Prostate gland (tissue), 2 donors: ENCODE measurements at regions not wholly inside any gene's neighbourhood (a gene's known extent, or its start where the extent isn't known, plus 50 kb on each side); places are given as distances from the start of the nearest gene placed in this dataset.

Experiments used
- DNase-seq: peaks from one replicate; pipeline ENCODE4 v3.0.0-alpha.2; 2019; ENCODE audit warnings: low spot score
- H3K27ac ChIP-seq, 2 donors: fragments of 200-600 bp; sonication (generic); 2 replicates each; pipeline ENCODE4 v1.5.1; 2017 to 2019
- H3K27me3 ChIP-seq: fragments of 200-600 bp; sonication (generic); replicated peaks from 2 replicates; pipeline ENCODE4 v1.5.1; 2019; ENCODE audit not compliant: insufficient read depth
- H3K36me3 ChIP-seq, 2 donors: fragments of 200-600 bp; sonication (generic); 1 replicate in 1 of 2; 2 replicates in 1 of 2; pipeline versions ENCODE4 v1.5.1 to v1.8.1; 2017 to 2019
- H3K4me1 ChIP-seq: fragments of 200-600 bp; sonication (generic); replicated peaks from 2 replicates; pipeline ENCODE4 v1.5.1; 2019
- H3K4me3 ChIP-seq, 2 donors: fragments of 200-600 bp; sonication (generic); 2 replicates each; pipeline ENCODE4 v1.5.1; 2017 to 2019
- H3K9me3 ChIP-seq: fragments of 200-600 bp; sonication (generic); 2 replicates; pipeline ENCODE4 v1.5.1; 2017
- CTCF ChIP-seq, 4 experiments: fragments of 200-600 bp in 2 of 4; fragments of 450-650 bp in 2 of 4; sonication (generic) in 2 of 4; IDR thresholded peaks; 1 replicate in 3 of 4; 2 replicates in 1 of 4; pipeline ENCODE4 v1.5.1; 2016 to 2019; ENCODE audit warnings: antibody characterized with exemption in 4 of 4, mild to moderate bottlenecking in 2 of 4, moderate library complexity in 2 of 4
- POLR2A ChIP-seq: fragments of 450-650 bp; IDR thresholded peaks from one replicate; pipeline ENCODE4 v1.6.1; 2016; ENCODE audit warnings: antibody characterized with exemption, mild to moderate bottlenecking
- POLR2AphosphoS5 ChIP-seq: sonication (generic); formaldehyde crosslinking; IDR thresholded peaks from one replicate; pipeline ENCODE4 v1.6.1; 2017; ENCODE audit warnings: antibody characterized with exemption
- WGBS: methylation state at CpG from one replicate; pipeline ENCODE4 v1.1.5; 2018; 5-methylcytosine and 5-hydroxymethylcytosine counted together
- intact Hi-C: fragments of 100-400 bp; cut with DNase I; formaldehyde crosslinking; loops from one replicate; pipeline ENCODE4 v1.14.2; 2022

- Histone ChIP-seq H3K27ac (no peak overlapping the region), H3K4me3 (no peak overlapping the region), H3K27me3 (no peaks in the 10 kb centered on the region), H3K9me3 (no peaks in the 10 kb centered on the region), H3K4me1 (no peaks in the 10 kb centered on the region), H3K36me3 (no peaks in the 10 kb centered on the region)
- 94% methylated on average over 2 of the region's 2 CpGs for WGBS
- intact Hi-C loops = no loop called here
- DNase-seq = no peak
- TF ChIP-seq POLR2A = no peak
- TF ChIP-seq POLR2AphosphoS5 = no peak
- no peak for TF ChIP-seq CTCF (IDR thresholded peaks at IDR 0.05)
Observed at GRCh38 chr1:239703075-239703474, 316.7 kb downstream of the CHRM3 start.

GRCh38 chr1:239706245-239706892 is 320.0 kb downstream of the CHRM3 start:
- intact Hi-C loops = no loop called here
- no peak overlapping the region for H3K4me3 ChIP-seq
- H3K27me3 ChIP-seq = no peaks in the 10 kb centered on the region
- H3K27ac ChIP-seq = no peak overlapping the region
- WGBS = 72% methylated on average over 5 of the region's 5 CpGs
- DNase-seq = no peak
- no peaks in the 10 kb centered on the region for H3K4me1 ChIP-seq
- no peak for TF ChIP-seq CTCF (IDR thresholded peaks at IDR 0.05)
- TF ChIP-seq POLR2AphosphoS5 = no peak
- TF ChIP-seq POLR2A = no peak
- H3K36me3 ChIP-seq = no peaks in the 10 kb centered on the region
- H3K9me3 ChIP-seq = no peaks in the 10 kb centered on the region

- Histone ChIP-seq H3K4me1 (no peaks in the 10 kb centered on the region), H3K9me3 (no peaks in the 10 kb centered on the region), H3K27ac (no peak overlapping the region), H3K27me3 (no peaks in the 10 kb centered on the region), H3K36me3 (no peaks in the 10 kb centered on the region), H3K4me3 (no peak overlapping the region)
- intact Hi-C loops = no loop called here
- TF ChIP-seq POLR2A (no peak), CTCF (IDR thresholded peaks at IDR 0.05) (no peak), POLR2AphosphoS5 (no peak)
- no peak for DNase-seq
Observed at GRCh38 chr1:239707615-239708014, 321.2 kb downstream of the CHRM3 start.

GRCh38 chr1:239708622-239709021 is 322.3 kb downstream of the CHRM3 start:
- H3K36me3 ChIP-seq = no peaks in the 10 kb centered on the region
- H3K4me1 ChIP-seq = no peaks in the 10 kb centered on the region
- WGBS = 95% methylated on average over 1 of the region's 1 CpG
- DNase-seq = no peak
- H3K27ac ChIP-seq = no peak overlapping the region
- TF ChIP-seq POLR2AphosphoS5 (no peak), CTCF (IDR thresholded peaks at IDR 0.05) (no peak), POLR2A (no peak)
- no peaks in the 10 kb centered on the region for H3K27me3 ChIP-seq
- intact Hi-C loops = no loop called here
- no peak overlapping the region for H3K4me3 ChIP-seq
- H3K9me3 ChIP-seq = no peaks in the 10 kb centered on the region

GRCh38 chr1:239711768-239712167 is 325.4 kb downstream of the CHRM3 start:
- Histone ChIP-seq H3K4me1 (no peaks in the 10 kb centered on the region), H3K9me3 (no peaks in the 10 kb centered on the region), H3K4me3 (no peak overlapping the region), H3K27me3 (no peaks in the 10 kb centered on the region), H3K36me3 (no peaks in the 10 kb centered on the region), H3K27ac (no peak overlapping the region)
- intact Hi-C loops = no loop called here
- DNase-seq = no peak
- TF ChIP-seq POLR2A (no peak), CTCF (IDR thresholded peaks at IDR 0.05) (no peak), POLR2AphosphoS5 (no peak)
- WGBS = 90% methylated on average over 1 of the region's 1 CpG
